ENCODE measurements at regions not wholly inside any gene's neighbourhood (a gene's known extent, or its start where the extent isn't known, plus 50 kb on each side); places are given as distances from the start of the nearest gene placed in this dataset.

GRCh38 chr11:70630068-70630467 is 231.7 kb downstream of the CTTN start:
- no peak for TF ChIP-seq EZH2 (IDR thresholded peaks at IDR 0.05; ENCODE audit: borderline replicate concordance, low read depth, low read length, poor library complexity, severe bottlenecking)
- TF ChIP-seq, protein P1, sequence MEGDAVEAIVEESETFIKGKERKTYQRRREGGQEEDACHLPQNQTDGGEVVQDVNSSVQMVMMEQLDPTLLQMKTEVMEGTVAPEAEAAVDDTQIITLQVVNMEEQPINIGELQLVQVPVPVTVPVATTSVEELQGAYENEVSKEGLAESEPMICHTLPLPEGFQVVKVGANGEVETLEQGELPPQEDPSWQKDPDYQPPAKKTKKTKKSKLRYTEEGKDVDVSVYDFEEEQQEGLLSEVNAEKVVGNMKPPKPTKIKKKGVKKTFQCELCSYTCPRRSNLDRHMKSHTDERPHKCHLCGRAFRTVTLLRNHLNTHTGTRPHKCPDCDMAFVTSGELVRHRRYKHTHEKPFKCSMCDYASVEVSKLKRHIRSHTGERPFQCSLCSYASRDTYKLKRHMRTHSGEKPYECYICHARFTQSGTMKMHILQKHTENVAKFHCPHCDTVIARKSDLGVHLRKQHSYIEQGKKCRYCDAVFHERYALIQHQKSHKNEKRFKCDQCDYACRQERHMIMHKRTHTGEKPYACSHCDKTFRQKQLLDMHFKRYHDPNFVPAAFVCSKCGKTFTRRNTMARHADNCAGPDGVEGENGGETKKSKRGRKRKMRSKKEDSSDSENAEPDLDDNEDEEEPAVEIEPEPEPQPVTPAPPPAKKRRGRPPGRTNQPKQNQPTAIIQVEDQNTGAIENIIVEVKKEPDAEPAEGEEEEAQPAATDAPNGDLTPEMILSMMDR (conservative IDR thresholded peaks at IDR 0.05; ENCODE audit: low read depth, low read length), result no peak
- H3K36me3 ChIP-seq (ENCODE audit: insufficient read depth, low read length, poor library complexity, severe bottlenecking), result no peaks in the 10 kb centered on the region
- no peaks in the 10 kb centered on the region for H3K27me3 ChIP-seq (replicated peaks; ENCODE audit: insufficient read depth, low read depth, low read length, poor library complexity)
- no peak overlapping the region for H3K27ac ChIP-seq (ENCODE audit: low read depth, low read length, poor library complexity, severe bottlenecking)
- H3K9me3 ChIP-seq (ENCODE audit: low read depth, low read length, poor library complexity, severe bottlenecking), result no peaks in the 10 kb centered on the region
- CTCF ChIA-PET, result no interaction called here
- POLR2A ChIA-PET (ENCODE audit: low non-redundant PET), result no interaction called here
- no peaks in the 10 kb centered on the region for H3K4me1 ChIP-seq (ENCODE audit: insufficient read depth, low read length, poor library complexity, severe bottlenecking)
- DNase-seq (ENCODE audit: low spot score), result no peak
- H3K4me3 ChIP-seq (ENCODE audit: low read depth, low read length, poor library complexity, severe bottlenecking), result no peak overlapping the region
- BruUV-seq (replicated peaks), result no TSS peak
- intact Hi-C loops (cut with micrococcal nuclease; ENCODE audit: unreplicated experiment), result no loop called here

GRCh38 chr11:70630816-70631623 is 232.7 kb downstream of the CTTN start:
- BruUV-seq (replicated peaks), result no TSS peak
- Histone ChIP-seq H3K4me1 (ENCODE audit: insufficient read depth, low read length, poor library complexity, severe bottlenecking) (no peaks in the 10 kb centered on the region), H3K9me3 (ENCODE audit: low read depth, low read length, poor library complexity, severe bottlenecking) (no peaks in the 10 kb centered on the region), H3K36me3 (ENCODE audit: insufficient read depth, low read length, poor library complexity, severe bottlenecking) (no peaks in the 10 kb centered on the region), H3K27me3 (replicated peaks; ENCODE audit: insufficient read depth, low read depth, low read length, poor library complexity) (no peaks in the 10 kb centered on the region), H3K27ac (ENCODE audit: low read depth, low read length, poor library complexity, severe bottlenecking) (no peak overlapping the region), H3K4me3 (ENCODE audit: low read depth, low read length, poor library complexity, severe bottlenecking) (no peak overlapping the region)
- ChIA-PET CTCF (no interaction called here), POLR2A (ENCODE audit: low non-redundant PET) (interaction anchor here (0.7 kb wide), 1 partner anchor 269 kb away, joined by 7 read pairs; no protein-coding TSS in a partner anchor)
- DNase-seq (ENCODE audit: low spot score), result no peak
- no peak for TF ChIP-seq EZH2 (IDR thresholded peaks at IDR 0.05; ENCODE audit: borderline replicate concordance, low read depth, low read length, poor library complexity, severe bottlenecking)
- TF ChIP-seq, protein P1 (conservative IDR thresholded peaks at IDR 0.05; ENCODE audit: low read depth, low read length), result no peak
- intact Hi-C loops (cut with micrococcal nuclease; ENCODE audit: unreplicated experiment), result no loop called here

- intact Hi-C loops (cut with micrococcal nuclease; ENCODE audit: unreplicated experiment), result no loop called here
- Histone ChIP-seq H3K27ac (ENCODE audit: low read depth, low read length, poor library complexity, severe bottlenecking) (no peak overlapping the region), H3K36me3 (ENCODE audit: insufficient read depth, low read length, poor library complexity, severe bottlenecking) (no peaks in the 10 kb centered on the region), H3K27me3 (replicated peaks; ENCODE audit: insufficient read depth, low read depth, low read length, poor library complexity) (no peaks in the 10 kb centered on the region), H3K9me3 (ENCODE audit: low read depth, low read length, poor library complexity, severe bottlenecking) (no peaks in the 10 kb centered on the region), H3K4me3 (ENCODE audit: low read depth, low read length, poor library complexity, severe bottlenecking) (no peak overlapping the region), H3K4me1 (ENCODE audit: insufficient read depth, low read length, poor library complexity, severe bottlenecking) (no peaks in the 10 kb centered on the region)
- DNase-seq (ENCODE audit: low spot score), result no peak
- ChIA-PET CTCF (no interaction called here), POLR2A (ENCODE audit: low non-redundant PET) (no interaction called here)
- no peak for TF ChIP-seq EZH2 (IDR thresholded peaks at IDR 0.05; ENCODE audit: borderline replicate concordance, low read depth, low read length, poor library complexity, severe bottlenecking)
- TF ChIP-seq, protein P1 (conservative IDR thresholded peaks at IDR 0.05; ENCODE audit: low read depth, low read length), result no peak
- no TSS peak for BruUV-seq (replicated peaks)
Measured at GRCh38 chr11:70631624-70632047, 233.3 kb downstream of the CTTN start.

All from A673 (cell line).